GM21447 (cell line): ENCODE measurements at regions not wholly inside any gene's neighbourhood (a gene's known extent, or its start where the extent isn't known, plus 50 kb on each side); places are given as distances from the start of the nearest gene placed in this dataset.

Experiments
- ATAC-seq: cut with Tn5 transposase; IDR thresholded peaks from one replicate; pipeline ENCODE4 v1.9.1; 2021; ENCODE audit not compliant: unreplicated experiment

DNA sequence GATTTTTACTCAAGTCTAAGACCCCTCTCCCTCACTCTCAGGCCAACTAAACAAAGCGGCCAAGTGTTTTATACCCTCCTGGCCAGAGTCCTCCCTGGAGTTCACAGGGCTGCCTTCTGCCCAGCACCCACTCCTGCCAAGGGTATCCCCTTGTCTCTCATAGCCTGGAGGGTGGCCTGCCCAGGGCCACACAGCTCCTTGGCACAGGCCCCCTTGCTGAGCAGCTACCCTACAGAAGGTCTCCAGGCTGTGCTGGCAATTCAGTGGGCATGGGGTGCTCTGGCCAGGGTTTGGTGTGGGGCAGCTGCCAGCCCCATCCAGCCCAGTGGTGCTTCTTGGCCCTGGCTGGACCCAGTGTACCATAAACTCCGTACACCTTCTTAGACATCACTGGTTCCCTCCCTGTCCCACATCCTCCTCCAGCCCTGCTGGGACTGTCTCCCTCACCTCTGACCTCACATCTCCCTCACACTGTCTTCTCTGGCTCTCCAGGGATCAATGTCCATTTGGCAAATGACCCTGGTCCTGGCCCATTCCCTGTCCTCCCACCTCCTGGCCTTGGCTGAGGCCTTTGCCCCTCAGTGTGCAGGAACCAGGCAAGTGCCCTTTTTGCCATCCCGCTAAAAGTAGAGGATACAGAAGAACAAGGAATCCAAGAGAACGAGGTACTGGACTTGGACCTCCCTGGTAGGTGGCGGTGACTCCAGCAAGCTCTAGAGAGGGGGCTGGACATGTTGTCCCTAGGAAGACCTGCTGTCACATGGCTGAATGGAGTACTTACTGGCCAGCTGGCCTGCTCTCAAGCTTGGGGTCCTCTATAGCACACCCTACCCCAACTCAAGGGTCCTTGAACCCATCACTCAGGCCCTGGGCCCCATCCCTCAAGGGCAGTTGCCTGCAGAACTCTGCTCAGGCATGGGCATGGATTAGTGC, 50.0 kb upstream of the TRPM1 start:
- no peak for ATAC-seq

DNA sequence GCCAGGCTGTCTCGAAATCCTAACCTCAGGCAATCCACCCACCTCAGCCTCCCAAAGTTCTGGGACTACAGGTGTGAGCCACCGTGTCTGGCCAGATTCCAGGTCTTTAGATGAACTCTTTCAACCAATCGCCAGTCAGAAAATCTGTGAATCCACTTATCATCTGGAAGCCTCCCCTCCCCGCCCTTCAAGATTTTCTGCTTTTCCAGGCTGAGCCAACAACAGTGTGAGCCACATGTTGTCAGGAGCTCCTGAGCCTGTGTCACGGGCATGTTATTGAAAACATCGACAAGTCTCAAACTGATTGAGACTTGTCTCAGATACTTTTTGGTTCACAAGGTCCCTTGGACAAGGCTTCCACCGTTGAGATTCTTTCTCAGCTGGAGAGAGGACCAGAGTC, 52.0 kb upstream of the TRPM1 start:
- ATAC-seq: no peak

DNA sequence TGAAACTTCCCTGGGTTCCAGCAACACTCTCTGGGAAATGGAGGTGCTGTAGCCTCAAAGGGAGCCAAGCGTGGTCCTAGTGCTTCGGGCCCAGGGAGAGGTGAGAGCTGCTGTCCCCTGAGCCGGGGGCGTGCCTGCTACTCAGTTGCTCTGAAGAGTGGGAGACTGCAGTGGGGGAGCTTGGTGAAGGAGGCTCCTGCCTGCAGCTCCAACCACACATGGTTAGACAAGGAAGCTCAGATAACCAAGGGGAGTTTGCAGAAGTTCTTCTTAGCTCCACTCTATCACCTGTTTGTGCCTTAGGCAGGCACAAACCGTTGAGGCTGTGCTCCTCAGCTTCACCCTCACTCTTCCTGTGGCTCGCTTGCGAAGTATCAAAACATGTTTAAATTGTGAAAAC, 53.6 kb upstream of the TRPM1 start:
- ATAC-seq: no peak

DNA sequence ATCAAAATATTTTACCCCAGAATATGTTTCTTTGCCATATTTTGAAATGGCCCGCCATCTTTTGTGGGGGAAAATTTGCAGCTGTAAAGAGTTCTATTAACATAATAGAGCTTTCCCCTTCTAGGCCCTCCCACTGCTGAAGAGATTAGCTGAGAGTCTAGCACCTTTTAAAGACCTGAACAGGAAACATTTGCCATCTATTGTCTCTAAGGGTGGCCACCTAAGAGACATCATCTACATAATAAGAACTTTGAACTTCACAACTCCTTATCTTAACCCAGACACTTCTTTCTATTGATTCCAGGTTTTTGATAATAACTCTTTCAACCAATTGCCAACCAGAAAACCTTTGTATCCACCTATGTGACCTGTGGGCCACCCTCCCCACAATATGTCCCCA, 54.7 kb upstream of the TRPM1 start:
- no peak for ATAC-seq

DNA sequence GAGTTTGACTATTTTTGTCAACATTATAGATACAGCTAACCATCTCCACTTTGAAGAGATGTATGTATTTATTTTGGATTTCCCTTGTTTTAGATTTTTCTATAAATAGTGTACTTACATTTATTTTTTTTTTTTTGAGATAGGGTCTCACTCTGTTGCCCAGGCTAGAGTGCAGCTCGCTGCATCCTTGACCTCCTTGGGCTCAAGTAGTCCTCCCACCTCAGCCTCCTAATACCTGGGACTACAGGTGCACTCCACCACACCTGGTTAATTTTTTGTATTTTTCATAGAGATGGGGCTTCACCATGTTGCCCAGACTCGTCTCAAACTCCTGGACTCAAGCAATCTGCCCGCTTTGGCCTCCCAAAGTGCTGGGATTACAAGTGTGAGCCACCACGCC, 55.3 kb upstream of the TRPM1 start:
- ATAC-seq: no peak

DNA sequence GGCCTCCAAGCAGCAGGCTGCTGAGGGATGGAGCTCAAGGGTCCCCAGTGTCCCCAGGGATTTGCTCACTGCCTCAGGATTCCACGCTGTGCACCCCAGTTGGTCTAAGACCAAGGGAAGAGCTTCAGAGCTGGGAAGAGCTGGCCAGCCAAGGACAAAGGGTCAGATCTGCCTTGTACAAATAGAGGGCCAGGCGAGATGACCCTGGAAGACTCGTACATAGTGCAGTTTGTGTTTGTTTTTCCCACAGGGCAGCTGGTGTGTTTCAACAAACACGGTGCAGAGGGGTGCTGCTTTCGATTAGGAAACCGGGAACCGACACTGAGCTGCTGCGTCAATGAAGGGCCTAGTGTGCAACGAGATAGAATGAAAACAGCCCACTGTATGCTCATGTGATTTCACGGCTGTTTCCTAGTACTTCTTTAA, 56.1 kb upstream of the TRPM1 start:
- ATAC-seq: no peak

DNA sequence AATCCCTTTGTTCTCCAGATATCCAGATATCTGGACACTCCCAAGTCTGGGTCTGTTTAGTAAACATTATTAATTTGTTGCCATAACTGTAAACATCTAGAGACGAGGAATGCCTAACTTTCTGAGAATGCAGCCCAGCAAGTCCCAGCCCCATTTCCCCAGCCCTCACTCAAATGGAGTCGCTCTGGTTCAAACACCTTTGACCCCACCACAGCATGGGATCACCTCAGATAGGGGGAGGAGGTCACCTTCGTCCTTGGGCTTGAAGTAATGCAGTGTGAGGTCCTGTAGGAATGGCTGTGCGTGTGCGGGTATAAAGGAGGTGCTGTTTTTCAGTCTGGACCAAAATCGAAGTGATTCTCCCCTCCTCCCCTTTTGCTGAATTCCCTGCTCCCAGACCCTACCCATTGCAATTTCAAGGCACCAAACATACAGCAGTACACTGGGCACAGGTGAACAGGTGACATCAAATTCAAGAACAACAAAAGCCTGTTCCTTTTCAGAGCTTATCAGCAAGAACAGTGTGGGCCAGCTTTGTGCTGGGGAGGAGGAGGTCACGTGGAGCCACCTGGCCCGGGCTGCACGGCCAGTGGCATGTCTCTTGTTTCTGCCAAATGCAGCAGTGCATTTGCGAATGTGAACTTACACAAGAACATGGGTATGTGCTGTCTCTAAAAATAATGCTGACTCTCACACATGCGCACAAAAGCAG, 57.5 kb upstream of the TRPM1 start:
- ATAC-seq: no peak

DNA sequence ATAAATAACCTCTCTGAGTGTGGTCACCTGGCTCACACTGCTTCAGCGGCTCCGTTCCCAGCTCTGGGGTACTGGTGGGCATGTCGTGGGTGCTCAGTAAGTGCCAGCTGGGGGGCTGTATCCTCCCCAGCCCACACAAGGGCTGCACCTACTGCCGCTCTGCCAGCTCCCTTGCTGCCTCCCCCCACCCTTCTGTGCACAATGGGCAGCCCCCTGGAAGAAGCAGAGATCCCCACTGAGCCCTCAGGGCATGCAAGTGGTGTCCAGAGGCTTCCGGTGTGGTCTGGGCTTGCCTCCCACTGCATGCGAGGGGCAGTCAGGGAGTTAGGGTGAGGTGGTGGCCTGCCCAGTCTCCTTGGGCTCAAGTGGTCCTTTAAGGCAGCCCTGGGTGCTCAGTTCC, 58.3 kb upstream of the TRPM1 start:
- ATAC-seq: no peak

DNA sequence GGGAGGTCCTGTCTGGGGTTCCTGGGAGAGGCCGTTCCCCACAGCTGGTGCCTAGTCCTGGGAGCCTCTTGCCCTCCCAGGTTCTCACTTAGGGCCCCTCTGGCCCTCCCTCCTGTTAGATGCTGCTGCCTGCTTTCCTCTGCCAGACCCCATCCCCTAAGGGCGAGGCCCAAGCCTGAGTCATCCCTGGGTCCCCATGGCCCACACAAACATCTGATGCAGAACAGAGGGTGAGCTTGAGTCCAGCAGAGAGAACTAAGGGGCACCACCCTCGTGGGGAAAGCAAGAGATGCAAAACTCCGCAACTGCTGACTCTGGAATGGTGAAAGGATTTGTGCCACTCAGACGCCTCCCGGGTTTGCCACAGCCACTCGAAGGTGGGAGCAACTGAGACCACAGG, 58.8 kb upstream of the TRPM1 start:
- no peak for ATAC-seq

DNA sequence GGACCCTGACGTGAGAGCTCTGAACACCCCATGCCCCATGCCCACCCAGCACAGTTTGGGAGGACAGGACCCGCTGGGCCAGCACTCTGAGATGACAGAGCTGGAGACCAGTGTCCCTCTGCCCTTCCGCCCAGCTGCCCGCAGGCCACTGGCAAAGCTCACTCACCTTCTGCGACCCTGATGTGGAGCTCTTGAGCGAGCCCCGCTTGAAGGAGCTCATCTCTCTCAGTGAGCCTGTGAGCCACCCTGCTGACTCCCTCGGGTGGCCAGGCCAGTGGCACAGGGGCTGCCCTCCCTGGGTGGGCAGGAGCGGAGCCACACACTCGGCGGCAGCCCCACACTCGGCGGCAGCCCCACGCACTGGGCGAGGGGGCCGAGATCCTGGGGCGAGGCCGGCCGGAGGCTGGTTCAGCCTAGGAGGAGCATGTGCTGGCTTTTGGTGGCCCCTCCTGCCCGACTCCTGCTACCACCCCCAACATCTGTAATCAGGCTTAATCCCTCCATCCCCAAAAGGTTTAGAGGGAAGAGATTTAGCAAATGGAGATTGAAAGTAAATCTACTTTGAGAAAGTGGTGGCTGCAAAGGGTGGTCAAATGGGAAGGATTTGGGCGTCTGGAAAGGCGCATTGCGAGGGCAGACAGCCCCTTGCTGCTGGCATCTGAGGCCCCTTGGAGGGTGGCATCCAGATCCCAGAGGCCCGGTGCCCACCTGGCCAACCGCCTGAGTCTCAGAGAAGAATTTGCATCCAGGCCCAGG, 59.4 kb upstream of the TRPM1 start:
- no peak for ATAC-seq

DNA sequence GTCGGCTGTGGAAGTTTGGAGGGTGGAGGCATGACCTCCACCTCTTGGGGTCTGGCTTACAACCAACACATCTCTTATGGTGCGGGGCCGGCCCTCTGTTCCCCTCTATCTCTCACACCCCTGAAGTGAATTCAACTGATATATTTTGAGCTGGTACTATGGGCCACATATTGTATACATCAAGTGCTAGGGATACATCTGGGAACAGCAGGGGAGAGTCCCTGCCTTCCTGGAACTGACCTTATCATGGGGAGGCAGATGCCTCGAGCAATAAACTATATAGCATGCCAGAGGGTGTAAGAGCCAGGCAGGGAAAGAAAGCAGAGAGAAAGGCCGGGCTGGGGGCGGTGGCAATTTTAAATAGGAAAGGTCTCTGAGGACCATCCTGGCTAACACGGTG, 60.4 kb upstream of the TRPM1 start:
- no peak for ATAC-seq

DNA sequence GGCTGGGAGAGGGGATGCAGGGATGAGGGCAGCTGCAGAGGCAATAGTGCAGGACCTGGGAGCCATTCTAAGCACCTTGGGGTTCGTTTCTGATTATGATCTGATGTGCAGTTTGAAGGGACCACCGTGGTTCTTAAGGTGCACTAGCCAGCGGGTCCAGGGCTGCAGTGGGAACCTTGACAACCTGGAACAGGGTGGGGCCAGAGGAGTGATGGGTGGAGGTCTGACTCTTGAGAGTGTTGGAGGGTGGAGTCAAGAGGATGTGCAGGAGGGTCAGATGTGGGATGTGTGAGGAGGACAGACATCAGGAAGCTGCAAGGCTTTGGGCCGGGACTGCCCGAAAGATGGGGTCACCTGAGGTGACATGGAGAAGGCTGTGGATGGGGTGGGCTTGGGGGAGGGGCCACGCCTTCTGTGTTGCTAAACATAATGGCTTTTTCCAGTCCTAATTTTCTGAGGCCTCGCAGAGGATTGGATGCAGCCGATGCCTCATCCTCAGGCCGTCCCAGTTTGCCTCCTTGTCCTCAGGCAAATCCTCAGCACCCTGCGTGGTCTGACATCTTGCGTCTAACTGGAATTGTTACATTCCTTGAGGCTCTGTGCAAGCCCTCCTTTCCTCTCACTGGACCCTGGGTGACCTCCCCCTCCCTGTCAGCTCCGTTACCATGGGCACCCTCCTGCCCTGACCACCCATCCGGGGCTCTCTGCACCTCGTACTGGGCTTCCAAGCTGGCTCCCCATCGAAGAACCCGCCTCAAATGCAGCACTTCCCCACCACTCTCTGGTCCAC, 61.4 kb upstream of the TRPM1 start:
- ATAC-seq: no peak

DNA sequence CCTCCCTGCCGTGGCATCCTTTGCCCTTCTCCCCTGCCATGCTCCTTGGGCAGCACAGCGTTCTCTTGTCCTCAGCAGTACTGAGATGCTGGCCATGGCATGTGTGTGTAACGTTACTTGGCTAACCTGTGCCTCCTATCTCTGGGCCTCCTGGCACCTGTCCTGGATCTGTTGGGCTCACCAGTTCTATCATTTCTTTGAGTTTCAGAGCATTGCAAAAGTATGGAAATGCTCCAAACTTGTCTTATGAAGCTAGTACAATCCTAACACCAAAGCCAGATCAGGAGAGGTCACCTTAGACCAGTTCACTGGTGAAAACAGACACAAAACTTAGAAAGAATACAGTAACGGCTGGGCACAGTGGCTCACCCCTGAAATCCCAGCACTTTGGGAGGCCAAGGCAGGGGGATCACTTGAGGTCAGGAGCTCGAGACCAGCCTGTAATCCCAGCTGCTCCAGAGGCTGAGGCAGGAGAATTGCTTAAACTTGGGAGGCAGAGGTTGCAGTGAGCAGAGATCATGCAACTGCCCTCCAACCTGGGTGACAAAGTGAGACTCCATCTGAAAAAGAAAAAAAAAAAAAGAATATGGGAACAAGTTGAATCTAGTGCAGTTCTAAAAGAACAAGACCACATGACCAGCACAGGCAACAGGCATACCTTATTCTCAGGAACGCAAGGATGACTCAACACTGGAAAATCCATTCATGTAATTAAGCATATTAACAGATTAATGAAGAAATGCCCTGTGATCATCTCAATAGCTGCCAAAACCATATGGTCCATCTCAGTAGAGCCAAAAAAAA, 62.4 kb upstream of the TRPM1 start:
- ATAC-seq: no peak

DNA sequence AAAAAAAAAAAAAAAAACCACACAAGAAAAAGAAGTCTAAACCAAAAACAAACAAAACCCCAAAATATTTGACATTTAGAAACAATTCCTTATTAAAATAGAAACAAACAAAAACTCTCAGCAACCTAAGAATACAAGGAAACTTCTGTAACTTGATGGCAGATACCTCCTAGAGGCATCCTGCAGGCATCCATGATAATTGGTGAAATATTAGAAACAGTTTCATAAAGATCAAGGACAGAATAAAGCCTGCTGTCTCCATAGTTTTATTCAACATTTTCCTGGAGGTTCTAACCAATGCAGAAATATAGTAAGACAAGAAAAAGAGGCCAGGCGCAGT, 63.0 kb upstream of the TRPM1 start:
- ATAC-seq: no peak

DNA sequence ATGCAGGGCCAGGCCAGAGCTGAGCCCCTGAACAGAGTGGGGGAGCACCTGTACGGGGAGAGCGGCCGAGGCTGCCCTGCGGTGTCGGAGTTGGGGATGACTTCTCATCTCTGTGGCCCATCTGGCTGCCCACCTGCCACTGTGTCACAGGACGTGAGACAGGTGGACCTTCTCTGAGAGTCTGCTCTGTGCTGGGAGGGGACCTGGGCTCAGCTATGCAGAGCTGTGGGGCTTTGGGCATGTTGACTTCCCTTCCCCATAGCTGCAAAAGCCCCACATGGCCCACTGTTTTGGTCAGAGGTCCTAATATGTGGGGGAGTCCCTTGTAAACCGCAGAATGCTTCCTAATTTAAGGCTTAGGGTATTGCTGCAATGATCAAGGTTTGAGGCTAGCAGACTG, 68.0 kb upstream of the TRPM1 start:
- ATAC-seq: no peak

DNA sequence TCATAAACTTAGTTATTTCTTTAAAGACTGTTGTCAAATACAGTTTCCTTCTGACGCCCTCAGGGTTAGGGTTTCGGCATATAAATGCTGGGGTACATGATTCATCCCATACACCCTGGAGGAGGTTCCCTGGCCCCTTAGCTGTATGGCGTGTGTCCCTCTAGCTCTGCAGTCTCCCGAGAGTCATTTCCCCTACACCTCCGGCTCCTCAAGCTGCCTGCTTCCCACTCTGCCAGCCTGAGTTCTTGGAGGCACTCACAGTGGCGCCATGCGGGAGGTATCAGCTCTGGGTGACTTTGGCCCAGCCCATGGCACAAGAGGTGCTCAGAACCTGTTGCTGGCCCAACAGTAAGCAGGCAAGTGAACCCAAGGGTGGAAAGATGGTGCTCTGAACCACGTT, 70.2 kb upstream of the TRPM1 start:
- no peak for ATAC-seq

DNA sequence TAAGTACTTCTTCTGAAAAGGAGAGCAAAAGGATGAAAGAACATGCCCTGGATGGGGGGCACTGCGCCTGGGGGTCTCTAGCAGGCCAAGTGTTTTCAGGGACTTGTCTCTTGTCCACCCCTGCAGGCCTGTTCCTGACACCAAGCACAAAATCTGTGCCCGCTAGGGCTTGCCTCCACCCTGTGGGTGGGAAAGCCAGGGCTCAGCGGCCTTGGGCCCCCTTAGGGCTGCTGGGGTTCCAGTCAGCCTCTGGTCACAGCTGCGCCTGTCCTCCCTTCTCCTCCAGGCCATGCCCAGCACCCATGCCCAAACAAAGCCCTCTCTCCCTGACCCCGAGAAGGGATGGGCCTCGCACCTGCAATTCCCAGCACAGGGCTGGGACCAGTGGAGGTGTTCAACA, 71.1 kb upstream of the TRPM1 start:
- ATAC-seq: no peak

DNA sequence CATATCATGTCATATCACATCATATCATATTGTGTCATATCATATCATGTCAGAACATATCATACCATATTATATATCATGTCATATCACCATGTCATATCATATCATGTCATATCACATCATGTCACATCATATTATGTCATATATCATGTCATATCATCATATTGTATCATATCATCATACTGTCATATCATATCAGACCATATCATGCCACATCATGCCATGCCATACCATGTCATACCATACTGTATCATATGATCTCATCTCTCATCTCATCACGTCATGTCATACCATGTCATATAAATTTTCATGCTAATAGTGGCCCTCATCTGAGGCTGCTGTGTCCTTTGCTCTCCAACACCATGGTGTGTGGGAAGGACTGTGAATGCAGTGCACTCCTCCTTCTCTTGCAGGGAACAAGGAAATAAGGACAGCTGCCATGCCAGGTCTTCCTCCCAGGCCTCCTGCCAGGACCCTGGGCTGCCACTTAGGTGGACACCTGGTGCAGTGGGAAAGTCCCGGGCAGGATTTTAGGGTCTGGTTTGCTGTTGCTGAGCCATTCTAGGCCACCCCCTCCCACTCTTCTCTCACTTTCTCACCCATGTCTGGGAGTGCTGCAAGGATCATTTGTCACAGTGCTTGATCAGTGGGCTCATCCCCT, 72.4 kb upstream of the TRPM1 start:
- ATAC-seq: no peak

DNA sequence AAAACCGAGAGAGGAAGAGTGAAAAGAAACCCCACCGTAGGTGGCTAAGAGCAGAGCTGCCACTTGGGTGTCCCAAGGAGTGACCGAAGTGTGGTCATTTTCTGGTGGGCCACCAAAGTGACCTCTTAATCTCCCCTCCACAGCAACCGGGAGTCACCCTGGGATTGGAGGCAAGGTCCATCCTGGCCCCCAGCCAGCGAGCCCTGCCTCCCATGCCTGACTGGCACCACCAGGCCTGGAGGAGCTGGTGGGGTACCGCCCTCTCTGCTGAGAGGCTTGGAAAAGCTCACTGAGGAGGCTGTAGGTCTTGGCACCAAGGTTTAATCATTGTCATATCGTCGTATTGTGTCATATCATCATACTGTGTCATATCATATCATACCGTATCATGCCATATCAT, 74.0 kb upstream of the TRPM1 start:
- no peak for ATAC-seq

DNA sequence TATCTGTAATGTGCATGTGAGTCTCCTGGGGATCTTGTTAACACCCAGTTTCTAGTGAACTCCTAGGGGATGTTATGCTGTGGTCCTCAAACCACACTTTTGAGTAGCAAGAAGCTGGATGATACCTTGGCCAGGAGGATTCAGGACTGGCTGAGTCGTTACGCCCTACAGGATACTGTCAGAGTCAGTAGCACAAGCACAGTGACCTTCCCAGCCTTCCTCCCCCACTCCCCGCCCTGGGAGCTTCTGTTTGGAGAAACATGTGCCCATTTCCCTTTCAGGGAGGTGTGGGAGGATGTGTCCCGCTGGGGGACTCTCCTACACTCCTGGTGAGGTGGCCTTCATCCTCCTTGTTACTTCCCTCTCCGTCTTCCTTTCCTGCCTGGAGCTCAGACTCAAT, 76.4 kb upstream of the TRPM1 start:
- no peak for ATAC-seq
